ENCODE measurements at regions not wholly inside any gene's neighbourhood (a gene's known extent, or its start where the extent isn't known, plus 50 kb on each side); places are given as distances from the start of the nearest gene placed in this dataset.

DNA sequence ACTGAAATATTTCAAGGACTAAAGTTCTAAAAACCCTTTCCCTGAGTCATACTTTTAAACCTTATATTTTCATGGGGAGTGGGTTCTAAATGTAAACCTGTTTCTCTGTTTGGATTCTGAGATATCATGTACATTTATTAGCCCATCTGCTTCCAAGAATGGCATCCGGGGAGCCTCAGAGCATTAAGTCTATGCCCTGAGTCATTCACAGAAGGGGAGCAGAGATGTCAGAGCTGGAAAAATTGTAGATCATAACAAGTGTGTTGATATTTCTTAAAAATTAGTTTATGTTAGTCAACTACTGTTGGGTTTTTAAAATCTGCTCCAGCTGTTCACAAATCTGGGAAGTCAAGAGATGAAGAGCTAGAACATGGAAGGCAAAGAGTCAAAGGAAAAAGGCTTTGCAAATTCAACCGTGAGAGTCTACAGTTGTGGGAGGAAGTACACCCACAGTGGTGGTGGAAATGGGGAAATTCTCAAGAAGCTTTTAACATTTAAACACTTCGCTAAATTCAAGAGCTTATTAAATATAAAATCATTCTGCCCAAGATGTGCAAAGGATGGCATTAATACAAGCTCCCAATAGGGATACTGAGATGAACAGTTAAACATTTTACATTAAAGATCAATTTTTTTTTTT is 70.5 kb upstream of the FLRT2 start (continued):
- TF ChIP-seq, protein P1, sequence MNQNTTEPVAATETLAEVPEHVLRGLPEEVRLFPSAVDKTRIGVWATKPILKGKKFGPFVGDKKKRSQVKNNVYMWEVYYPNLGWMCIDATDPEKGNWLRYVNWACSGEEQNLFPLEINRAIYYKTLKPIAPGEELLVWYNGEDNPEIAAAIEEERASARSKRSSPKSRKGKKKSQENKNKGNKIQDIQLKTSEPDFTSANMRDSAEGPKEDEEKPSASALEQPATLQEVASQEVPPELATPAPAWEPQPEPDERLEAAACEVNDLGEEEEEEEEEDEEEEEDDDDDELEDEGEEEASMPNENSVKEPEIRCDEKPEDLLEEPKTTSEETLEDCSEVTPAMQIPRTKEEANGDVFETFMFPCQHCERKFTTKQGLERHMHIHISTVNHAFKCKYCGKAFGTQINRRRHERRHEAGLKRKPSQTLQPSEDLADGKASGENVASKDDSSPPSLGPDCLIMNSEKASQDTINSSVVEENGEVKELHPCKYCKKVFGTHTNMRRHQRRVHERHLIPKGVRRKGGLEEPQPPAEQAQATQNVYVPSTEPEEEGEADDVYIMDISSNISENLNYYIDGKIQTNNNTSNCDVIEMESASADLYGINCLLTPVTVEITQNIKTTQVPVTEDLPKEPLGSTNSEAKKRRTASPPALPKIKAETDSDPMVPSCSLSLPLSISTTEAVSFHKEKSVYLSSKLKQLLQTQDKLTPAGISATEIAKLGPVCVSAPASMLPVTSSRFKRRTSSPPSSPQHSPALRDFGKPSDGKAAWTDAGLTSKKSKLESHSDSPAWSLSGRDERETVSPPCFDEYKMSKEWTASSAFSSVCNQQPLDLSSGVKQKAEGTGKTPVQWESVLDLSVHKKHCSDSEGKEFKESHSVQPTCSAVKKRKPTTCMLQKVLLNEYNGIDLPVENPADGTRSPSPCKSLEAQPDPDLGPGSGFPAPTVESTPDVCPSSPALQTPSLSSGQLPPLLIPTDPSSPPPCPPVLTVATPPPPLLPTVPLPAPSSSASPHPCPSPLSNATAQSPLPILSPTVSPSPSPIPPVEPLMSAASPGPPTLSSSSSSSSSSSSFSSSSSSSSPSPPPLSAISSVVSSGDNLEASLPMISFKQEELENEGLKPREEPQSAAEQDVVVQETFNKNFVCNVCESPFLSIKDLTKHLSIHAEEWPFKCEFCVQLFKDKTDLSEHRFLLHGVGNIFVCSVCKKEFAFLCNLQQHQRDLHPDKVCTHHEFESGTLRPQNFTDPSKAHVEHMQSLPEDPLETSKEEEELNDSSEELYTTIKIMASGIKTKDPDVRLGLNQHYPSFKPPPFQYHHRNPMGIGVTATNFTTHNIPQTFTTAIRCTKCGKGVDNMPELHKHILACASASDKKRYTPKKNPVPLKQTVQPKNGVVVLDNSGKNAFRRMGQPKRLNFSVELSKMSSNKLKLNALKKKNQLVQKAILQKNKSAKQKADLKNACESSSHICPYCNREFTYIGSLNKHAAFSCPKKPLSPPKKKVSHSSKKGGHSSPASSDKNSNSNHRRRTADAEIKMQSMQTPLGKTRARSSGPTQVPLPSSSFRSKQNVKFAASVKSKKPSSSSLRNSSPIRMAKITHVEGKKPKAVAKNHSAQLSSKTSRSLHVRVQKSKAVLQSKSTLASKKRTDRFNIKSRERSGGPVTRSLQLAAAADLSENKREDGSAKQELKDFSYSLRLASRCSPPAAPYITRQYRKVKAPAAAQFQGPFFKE (tag by site-specific recombination; IDR thresholded peaks at IDR 0.05; ENCODE audit: borderline replicate concordance), result no peak

DNA sequence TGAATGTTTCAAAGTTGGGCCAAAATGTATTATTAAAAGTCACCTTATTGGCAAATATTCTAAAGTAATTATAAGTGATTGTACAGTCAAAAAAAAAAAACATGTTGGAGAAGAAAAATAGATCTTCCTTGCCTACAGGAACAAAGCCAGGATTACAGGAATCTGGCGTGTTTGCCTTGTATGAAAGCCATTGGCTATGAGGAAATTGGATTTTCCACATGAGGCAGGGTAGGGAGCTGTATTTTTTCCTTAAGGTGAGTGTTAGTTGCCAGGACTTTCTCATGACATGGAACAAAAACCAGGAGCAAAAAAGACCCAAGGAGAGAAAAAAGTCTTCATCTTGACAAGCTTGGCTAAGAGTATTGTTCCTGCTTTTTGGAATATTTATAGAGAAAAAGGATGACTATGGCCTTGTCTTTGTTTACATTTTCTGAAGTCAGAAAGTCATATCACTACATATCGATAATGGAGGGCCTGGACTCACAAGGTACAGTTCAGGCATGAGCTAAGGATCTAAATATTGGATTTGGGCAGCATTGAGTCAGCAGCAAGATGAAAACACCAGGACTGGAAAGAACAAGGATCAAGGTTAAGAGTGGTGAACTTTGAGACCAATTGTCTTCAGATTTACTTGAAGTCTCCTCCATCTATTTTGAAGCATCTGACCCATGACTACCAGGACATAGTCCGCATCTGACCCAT is 68.4 kb upstream of the FLRT2 start:
- H3K4me1 ChIP-seq (ENCODE audit: control insufficient read depth, insufficient read depth, low read length), result no peaks in the 10 kb centered on the region
- TF ChIP-seq ZNF354C (tag by site-specific recombination; IDR thresholded peaks at IDR 0.05; ENCODE audit: borderline replicate concordance, low read depth) (no peak), GLIS2 (tag by site-specific recombination; IDR thresholded peaks at IDR 0.05) (no peak), ZNF837 (tag by site-specific recombination; IDR thresholded peaks at IDR 0.05) (no peak), REPIN1 (tag by site-specific recombination; IDR thresholded peaks at IDR 0.05; ENCODE audit: low read depth) (no peak), GLIS1 (tag by site-specific recombination; IDR thresholded peaks at IDR 0.05) (no peak)
- TF ChIP-seq, protein P2, sequence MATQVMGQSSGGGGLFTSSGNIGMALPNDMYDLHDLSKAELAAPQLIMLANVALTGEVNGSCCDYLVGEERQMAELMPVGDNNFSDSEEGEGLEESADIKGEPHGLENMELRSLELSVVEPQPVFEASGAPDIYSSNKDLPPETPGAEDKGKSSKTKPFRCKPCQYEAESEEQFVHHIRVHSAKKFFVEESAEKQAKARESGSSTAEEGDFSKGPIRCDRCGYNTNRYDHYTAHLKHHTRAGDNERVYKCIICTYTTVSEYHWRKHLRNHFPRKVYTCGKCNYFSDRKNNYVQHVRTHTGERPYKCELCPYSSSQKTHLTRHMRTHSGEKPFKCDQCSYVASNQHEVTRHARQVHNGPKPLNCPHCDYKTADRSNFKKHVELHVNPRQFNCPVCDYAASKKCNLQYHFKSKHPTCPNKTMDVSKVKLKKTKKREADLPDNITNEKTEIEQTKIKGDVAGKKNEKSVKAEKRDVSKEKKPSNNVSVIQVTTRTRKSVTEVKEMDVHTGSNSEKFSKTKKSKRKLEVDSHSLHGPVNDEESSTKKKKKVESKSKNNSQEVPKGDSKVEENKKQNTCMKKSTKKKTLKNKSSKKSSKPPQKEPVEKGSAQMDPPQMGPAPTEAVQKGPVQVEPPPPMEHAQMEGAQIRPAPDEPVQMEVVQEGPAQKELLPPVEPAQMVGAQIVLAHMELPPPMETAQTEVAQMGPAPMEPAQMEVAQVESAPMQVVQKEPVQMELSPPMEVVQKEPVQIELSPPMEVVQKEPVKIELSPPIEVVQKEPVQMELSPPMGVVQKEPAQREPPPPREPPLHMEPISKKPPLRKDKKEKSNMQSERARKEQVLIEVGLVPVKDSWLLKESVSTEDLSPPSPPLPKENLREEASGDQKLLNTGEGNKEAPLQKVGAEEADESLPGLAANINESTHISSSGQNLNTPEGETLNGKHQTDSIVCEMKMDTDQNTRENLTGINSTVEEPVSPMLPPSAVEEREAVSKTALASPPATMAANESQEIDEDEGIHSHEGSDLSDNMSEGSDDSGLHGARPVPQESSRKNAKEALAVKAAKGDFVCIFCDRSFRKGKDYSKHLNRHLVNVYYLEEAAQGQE (tag by site-specific recombination; IDR thresholded peaks at IDR 0.05), result no peak
- H3K27ac ChIP-seq (ENCODE audit: extremely low read depth, low read depth, low read length), result no peak overlapping the region
- H3K4me3 ChIP-seq (ENCODE audit: low read depth, low read length), result no peak overlapping the region
- no peaks in the 10 kb centered on the region for H3K9me3 ChIP-seq (ENCODE audit: control insufficient read depth, insufficient read depth, low read depth, low read length)
- ChIA-PET CTCF (no interaction called here), POLR2A (no interaction called here)
- no peaks in the 10 kb centered on the region for H3K36me3 ChIP-seq (ENCODE audit: control insufficient read depth in 2 of 2, insufficient read depth in 1 of 2, low read length in 2 of 2)

DNA sequence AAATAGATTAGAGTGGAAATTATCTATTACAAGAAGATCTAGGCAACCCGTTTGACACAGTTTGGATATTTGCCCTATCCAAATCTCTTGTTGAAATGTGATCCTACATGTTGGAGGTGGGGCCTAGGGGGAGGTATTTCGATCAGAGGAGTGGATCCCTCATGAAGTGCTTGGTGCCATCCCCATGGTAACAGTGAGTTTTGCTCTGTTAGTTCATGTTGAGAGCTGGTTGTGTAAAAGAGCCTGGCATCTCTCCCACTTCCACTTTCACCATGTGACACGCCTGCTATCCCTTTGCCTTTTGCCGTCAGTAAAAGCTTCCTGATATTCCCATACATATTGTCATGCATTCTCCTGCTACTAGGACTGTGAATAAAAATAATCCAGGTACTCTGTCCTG is 66.4 kb upstream of the FLRT2 start:
- POLR2A ChIA-PET, result no interaction called here
- Histone ChIP-seq H3K36me3 (ENCODE audit: control insufficient read depth in 2 of 2, insufficient read depth in 1 of 2, low read length in 2 of 2) (no peaks in the 10 kb centered on the region), H3K27ac (ENCODE audit: extremely low read depth, low read depth, low read length) (no peak overlapping the region), H3K9me3 (ENCODE audit: control insufficient read depth, insufficient read depth, low read depth, low read length) (no peaks in the 10 kb centered on the region), H3K4me1 (ENCODE audit: control insufficient read depth, insufficient read depth, low read length) (no peaks in the 10 kb centered on the region), H3K4me3 (ENCODE audit: low read depth, low read length) (no peak overlapping the region)
- CTCF ChIA-PET, result no interaction called here
- no peak for TF ChIP-seq ZNF404 (tag by site-specific recombination; IDR thresholded peaks at IDR 0.05)
- no peak for TF ChIP-seq ZNF600 (tag by site-specific recombination; IDR thresholded peaks at IDR 0.05)
- TF ChIP-seq, protein P3, sequence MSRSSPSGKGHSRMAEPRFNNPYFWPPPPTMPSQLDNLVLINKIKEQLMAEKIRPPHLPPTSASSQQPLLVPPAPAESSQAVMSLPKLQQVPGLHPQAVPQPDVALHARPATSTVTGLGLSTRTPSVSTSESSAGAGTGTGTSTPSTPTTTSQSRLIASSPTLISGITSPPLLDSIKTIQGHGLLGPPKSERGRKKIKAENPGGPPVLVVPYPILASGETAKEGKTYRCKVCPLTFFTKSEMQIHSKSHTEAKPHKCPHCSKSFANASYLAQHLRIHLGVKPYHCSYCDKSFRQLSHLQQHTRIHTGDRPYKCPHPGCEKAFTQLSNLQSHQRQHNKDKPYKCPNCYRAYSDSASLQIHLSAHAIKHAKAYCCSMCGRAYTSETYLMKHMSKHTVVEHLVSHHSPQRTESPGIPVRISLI (tag by site-specific recombination; IDR thresholded peaks at IDR 0.05), result no peak
- no peak for TF ChIP-seq ZFP69B (tag by site-specific recombination; IDR thresholded peaks at IDR 0.05)
- TF ChIP-seq ZNF248 (tag by site-specific recombination; IDR thresholded peaks at IDR 0.05), result no peak
- TF ChIP-seq, protein P4, sequence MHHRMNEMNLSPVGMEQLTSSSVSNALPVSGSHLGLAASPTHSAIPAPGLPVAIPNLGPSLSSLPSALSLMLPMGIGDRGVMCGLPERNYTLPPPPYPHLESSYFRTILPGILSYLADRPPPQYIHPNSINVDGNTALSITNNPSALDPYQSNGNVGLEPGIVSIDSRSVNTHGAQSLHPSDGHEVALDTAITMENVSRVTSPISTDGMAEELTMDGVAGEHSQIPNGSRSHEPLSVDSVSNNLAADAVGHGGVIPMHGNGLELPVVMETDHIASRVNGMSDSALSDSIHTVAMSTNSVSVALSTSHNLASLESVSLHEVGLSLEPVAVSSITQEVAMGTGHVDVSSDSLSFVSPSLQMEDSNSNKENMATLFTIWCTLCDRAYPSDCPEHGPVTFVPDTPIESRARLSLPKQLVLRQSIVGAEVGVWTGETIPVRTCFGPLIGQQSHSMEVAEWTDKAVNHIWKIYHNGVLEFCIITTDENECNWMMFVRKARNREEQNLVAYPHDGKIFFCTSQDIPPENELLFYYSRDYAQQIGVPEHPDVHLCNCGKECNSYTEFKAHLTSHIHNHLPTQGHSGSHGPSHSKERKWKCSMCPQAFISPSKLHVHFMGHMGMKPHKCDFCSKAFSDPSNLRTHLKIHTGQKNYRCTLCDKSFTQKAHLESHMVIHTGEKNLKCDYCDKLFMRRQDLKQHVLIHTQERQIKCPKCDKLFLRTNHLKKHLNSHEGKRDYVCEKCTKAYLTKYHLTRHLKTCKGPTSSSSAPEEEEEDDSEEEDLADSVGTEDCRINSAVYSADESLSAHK (tag by site-specific recombination; IDR thresholded peaks at IDR 0.05), result no peak
